Mesenchymal stem cell (in vitro differentiated cells and primary cell): ENCODE measurements at regions not wholly inside any gene's neighbourhood (a gene's known extent, or its start where the extent isn't known, plus 50 kb on each side); places are given as distances from the start of the nearest gene placed in this dataset.

ENCODE experiments used
- DNase-seq: peaks from one replicate; pipeline ENCODE4 v3.0.0-alpha.2; 2013
- H2AFZ ChIP-seq: one replicate; pipeline ENCODE4 v1.6.1; 2013; ENCODE audit warnings: low read depth, mild to moderate bottlenecking, control low read depth, inconsistent platforms, low read length, moderate library complexity
- H2AK5ac ChIP-seq: 2 replicates; pipeline ENCODE4 v1.6.1; 2013; ENCODE audit warnings: low read length, moderate library complexity, mild to moderate bottlenecking, inconsistent platforms; ENCODE audit not compliant: severe bottlenecking
- H2BK120ac ChIP-seq: one replicate; pipeline ENCODE4 v1.6.1; 2013; ENCODE audit warnings: low read depth, mild to moderate bottlenecking, inconsistent platforms, low read length, moderate library complexity
- H2BK12ac ChIP-seq, 2 experiments: one replicate each; pipeline ENCODE4 v1.6.1; 2013; ENCODE audit warnings: inconsistent platforms in 2 of 2, low read length in 2 of 2, mild to moderate bottlenecking in 2 of 2, moderate library complexity in 2 of 2, control low read depth in 1 of 2
- H2BK15ac ChIP-seq: one replicate; pipeline ENCODE4 v1.6.1; 2013; ENCODE audit warnings: mild to moderate bottlenecking, low read depth, inconsistent platforms; ENCODE audit not compliant: poor library complexity, severe bottlenecking
- H2BK5ac ChIP-seq: 2 replicates; pipeline ENCODE4 v1.6.1; 2013; ENCODE audit warnings: low read depth, mild to moderate bottlenecking, low read length, control low read depth, inconsistent platforms; ENCODE audit not compliant: poor library complexity, severe bottlenecking
- H3K14ac ChIP-seq, 2 experiments: one replicate each; pipeline ENCODE4 v1.6.1; 2013; ENCODE audit warnings: inconsistent platforms in 2 of 2, low read length in 2 of 2, control low read depth in 1 of 2, mild to moderate bottlenecking in 1 of 2, moderate library complexity in 1 of 2
- H3K18ac ChIP-seq, 2 experiments: one replicate each; pipeline ENCODE4 v1.6.1; 2013; ENCODE audit warnings: inconsistent platforms in 2 of 2, low read length in 2 of 2, control low read depth in 1 of 2, low read depth in 1 of 2, mild to moderate bottlenecking in 1 of 2
- H3K23ac ChIP-seq, 2 experiments: one replicate each; pipeline ENCODE4 v1.6.1; 2013; ENCODE audit warnings: inconsistent platforms in 2 of 2, low read length in 2 of 2, mild to moderate bottlenecking in 2 of 2, moderate library complexity in 2 of 2, control low read depth in 1 of 2
- H3K27ac ChIP-seq: 2 replicates; pipeline ENCODE4 v1.5.1; 2013; ENCODE audit warnings: mild to moderate bottlenecking, moderate library complexity, low read length, control low read depth, inconsistent platforms; ENCODE audit not compliant: poor library complexity, severe bottlenecking
- H3K27me3 ChIP-seq, 2 experiments: 2 replicates each; pipeline versions ENCODE4 v1.6.1 to v1.7.0; 2013; ENCODE audit warnings: low read length in 2 of 2, mild to moderate bottlenecking in 2 of 2, moderate library complexity in 2 of 2, control low read depth in 1 of 2, inconsistent platforms in 1 of 2; ENCODE audit not compliant: control insufficient read depth in 1 of 2, insufficient read depth in 1 of 2
- H3K36me3 ChIP-seq, 2 experiments: 2 replicates each; pipeline versions ENCODE4 v1.6.1 to v1.7.0; 2013; ENCODE audit warnings: low read length in 2 of 2, control low read depth in 1 of 2, inconsistent platforms in 1 of 2, low read depth in 1 of 2, mild to moderate bottlenecking in 1 of 2; ENCODE audit not compliant: insufficient read depth in 2 of 2, control insufficient read depth in 1 of 2
- H3K4ac ChIP-seq, 2 experiments: one replicate each; pipeline ENCODE4 v1.6.1; 2013; ENCODE audit warnings: inconsistent platforms in 2 of 2, low read length in 2 of 2, mild to moderate bottlenecking in 2 of 2, moderate library complexity in 2 of 2, control low read depth in 1 of 2, low read depth in 1 of 2
- H3K4me1 ChIP-seq: 2 replicates; pipeline ENCODE4 v1.6.1; 2013; ENCODE audit warnings: low read depth, low read length, control low read depth; ENCODE audit not compliant: control insufficient read depth, insufficient read depth
- H3K4me2 ChIP-seq: 2 replicates; pipeline ENCODE4 v1.6.1; 2013; ENCODE audit warnings: low read length, mild to moderate bottlenecking, inconsistent platforms; ENCODE audit not compliant: poor library complexity, severe bottlenecking
- H3K4me3 ChIP-seq, 2 experiments: 2 replicates each; pipeline versions ENCODE4 v1.5.1 to v1.7.0; 2013; ENCODE audit warnings: low read length in 2 of 2, mild to moderate bottlenecking in 2 of 2, control low read depth in 1 of 2, low read depth in 1 of 2; ENCODE audit not compliant: insufficient read depth in 1 of 2
- H3K79me1 ChIP-seq: replicated peaks from 2 replicates; pipeline ENCODE4 v1.6.1; 2013; ENCODE audit warnings: mild to moderate bottlenecking, control low read depth, low read length, inconsistent platforms; ENCODE audit not compliant: poor library complexity, severe bottlenecking
- H3K9ac ChIP-seq: 2 replicates; pipeline ENCODE4 v1.7.0; 2013; ENCODE audit warnings: mild to moderate bottlenecking, low read length, moderate library complexity
- H3K9me3 ChIP-seq: 2 replicates; pipeline ENCODE4 v1.7.0; 2013; ENCODE audit warnings: mild to moderate bottlenecking, low read length; ENCODE audit not compliant: control insufficient read depth
- H4K8ac ChIP-seq: one replicate; pipeline ENCODE4 v1.6.1; 2013; ENCODE audit warnings: inconsistent platforms, mild to moderate bottlenecking, low read length, moderate library complexity
- H4K91ac ChIP-seq: one replicate; pipeline ENCODE4 v1.6.1; 2013; ENCODE audit warnings: mild to moderate bottlenecking, low read length, inconsistent platforms
- WGBS: methylation state at CpG from one replicate; pipeline ENCODE4 v1.1.7; 2013; ENCODE audit warnings: mixed read lengths; 5-methylcytosine and 5-hydroxymethylcytosine counted together

GRCh38 chr4:62243895-62244294 lies 1043.8 kb downstream of the ADGRL3 start:
- H3K9me3 ChIP-seq: peaks cover 5% of the 10 kb centered on the region
- H3K4ac ChIP-seq: no peak overlapping the region
- no peaks in the 10 kb centered on the region for H3K36me3 ChIP-seq
- no peak overlapping the region for H3K14ac ChIP-seq
- no peak overlapping the region for H3K9ac ChIP-seq
- no peaks in the 10 kb centered on the region for H3K4me1 ChIP-seq
- H2BK5ac ChIP-seq: no peak overlapping the region
- no peak overlapping the region for H3K4me2 ChIP-seq
- no peak overlapping the region for H2BK15ac ChIP-seq
- no peaks in the 10 kb centered on the region for H3K27me3 ChIP-seq
- H3K4me3 ChIP-seq: no peak overlapping the region
- no peak for DNase-seq
- H2BK120ac ChIP-seq: no peak overlapping the region
- no peak overlapping the region for H2AFZ ChIP-seq
- no peak overlapping the region for H3K23ac ChIP-seq
- H2AK5ac ChIP-seq: no peak overlapping the region
- no peak overlapping the region for H3K18ac ChIP-seq
- 92% methylated on average over 1 of the region's 1 CpG for WGBS
- no peak overlapping the region for H3K27ac ChIP-seq
- H3K79me1 ChIP-seq: no peaks in the 10 kb centered on the region
- H4K8ac ChIP-seq: no peak overlapping the region
- no peak overlapping the region for H4K91ac ChIP-seq
- no peak overlapping the region for H2BK12ac ChIP-seq

DNA sequence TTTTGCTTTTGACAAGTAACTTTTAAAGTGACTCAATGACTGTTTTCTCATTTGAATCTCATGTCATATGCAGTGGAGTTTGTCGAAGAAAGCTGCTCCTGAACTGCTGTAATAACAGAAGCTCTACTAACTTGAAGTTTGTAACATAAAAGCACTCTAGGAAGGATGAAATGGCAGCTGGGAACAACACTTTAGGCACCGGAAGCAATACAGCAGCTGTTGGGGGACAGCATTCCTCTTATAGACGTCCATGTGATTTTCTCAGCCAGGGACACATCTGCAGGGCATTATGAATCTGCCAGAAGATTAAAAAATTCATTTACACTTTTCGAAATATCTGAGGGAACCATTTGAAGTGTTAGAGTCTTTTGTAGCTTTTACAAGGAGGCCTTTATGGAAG lies 1035.8 kb downstream of the ADGRL3 start:
- Histone ChIP-seq H4K91ac (no peak overlapping the region), H2AK5ac (no peak overlapping the region), H3K4me1 (no peaks in the 10 kb centered on the region), H3K27ac (no peak overlapping the region), H3K79me1 (no peaks in the 10 kb centered on the region), H4K8ac (no peak overlapping the region), H2AFZ (no peak overlapping the region), H3K9me3 (peaks cover 11% of the 10 kb centered on the region), H3K36me3 (no peaks in the 10 kb centered on the region), H2BK5ac (no peak overlapping the region), H2BK15ac (no peak overlapping the region), H3K4me2 (no peak overlapping the region), H3K4ac (no peak overlapping the region), H3K9ac (no peak overlapping the region), H3K4me3 (no peak overlapping the region), H3K23ac (no peak overlapping the region), H3K14ac (no peak overlapping the region), H2BK12ac (no peak overlapping the region), H2BK120ac (no peak overlapping the region), H3K27me3 (no peaks in the 10 kb centered on the region), H3K18ac (no peak overlapping the region)
- 73% methylated on average over 3 of the region's 4 CpGs for whole genome bisulfite sequencing
- DNase-seq: no peak

DNA sequence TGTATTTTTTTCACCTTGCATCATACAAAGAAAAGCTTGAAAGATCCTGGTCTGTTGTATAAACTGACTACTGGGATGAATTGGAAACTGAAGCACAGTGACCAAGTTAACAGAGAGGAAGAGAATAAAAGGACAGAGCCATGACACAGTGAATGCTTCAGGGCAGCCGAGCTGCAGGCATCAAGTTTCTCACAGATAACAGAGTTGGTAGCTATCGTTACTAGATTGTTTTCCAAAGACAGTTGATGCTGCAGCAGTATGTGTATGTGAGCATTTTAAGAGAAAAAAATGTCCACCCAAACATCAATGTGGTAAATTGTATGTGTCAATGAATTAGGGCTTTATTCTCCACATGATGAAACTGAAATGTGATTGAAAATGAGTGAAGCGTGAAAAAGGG lies 1032.7 kb downstream of the ADGRL3 start:
- H3K4me1 ChIP-seq: no peaks in the 10 kb centered on the region
- H4K8ac ChIP-seq: no peak overlapping the region
- no peak overlapping the region for H3K18ac ChIP-seq
- H3K27me3 ChIP-seq: no peaks in the 10 kb centered on the region
- H3K79me1 ChIP-seq: no peaks in the 10 kb centered on the region
- no peak overlapping the region for H3K4me2 ChIP-seq
- H3K4me3 ChIP-seq: no peak overlapping the region
- no peak overlapping the region for H2BK120ac ChIP-seq
- H3K4ac ChIP-seq: no peak overlapping the region
- WGBS: 49% methylated on average over 2 of the region's 3 CpGs
- no peak overlapping the region for H2BK12ac ChIP-seq
- no peak overlapping the region for H3K9ac ChIP-seq
- no peak overlapping the region for H3K14ac ChIP-seq
- no peak for DNase-seq
- H2AK5ac ChIP-seq: no peak overlapping the region
- no peak overlapping the region for H3K27ac ChIP-seq
- H2AFZ ChIP-seq: no peak overlapping the region
- H3K9me3 ChIP-seq: peaks cover 3% of the 10 kb centered on the region
- H2BK5ac ChIP-seq: no peak overlapping the region
- H3K36me3 ChIP-seq: no peaks in the 10 kb centered on the region
- H2BK15ac ChIP-seq: no peak overlapping the region
- H3K23ac ChIP-seq: no peak overlapping the region
- H4K91ac ChIP-seq: no peak overlapping the region

- Histone ChIP-seq H2BK12ac (no peak overlapping the region), H3K79me1 (no peaks in the 10 kb centered on the region), H3K27ac (no peak overlapping the region), H3K4me1 (no peaks in the 10 kb centered on the region), H4K8ac (no peak overlapping the region), H4K91ac (no peak overlapping the region), H3K14ac (no peak overlapping the region), H2BK15ac (no peak overlapping the region), H2BK5ac (no peak overlapping the region), H3K23ac (no peak overlapping the region), H3K4me3 (no peak overlapping the region), H3K36me3 (no peaks in the 10 kb centered on the region), H3K9me3 (peaks cover 3% of the 10 kb centered on the region), H3K27me3 (no peaks in the 10 kb centered on the region), H2AFZ (no peak overlapping the region), H3K9ac (no peak overlapping the region), H3K18ac (no peak overlapping the region), H3K4ac (no peak overlapping the region), H2AK5ac (no peak overlapping the region), H3K4me2 (no peak overlapping the region), H2BK120ac (no peak overlapping the region)
- 98% methylated on average over 2 of the region's 3 CpGs for WGBS
- no peak for DNase-seq
These were observed 1031.9 kb downstream of the ADGRL3 start for GRCh38 chr4:62231994-62232393.
